SU-DHL-6 (cell line): ENCODE measurements at regions not wholly inside any gene's neighbourhood (a gene's known extent, or its start where the extent isn't known, plus 50 kb on each side); places are given as distances from the start of the nearest gene placed in this dataset.

Experiments
- EZH2phosphoT487 ChIP-seq: fragments of 200-600 bp; sonication (generic), shearing (Covaris generic); conservative IDR thresholded peaks from 2 replicates; pipeline ENCODE4 v1.6.1; 2018; ENCODE audit warnings: mild to moderate bottlenecking, antibody characterized with exemption, low read length, moderate library complexity, mixed read lengths
- TF ChIP-seq, protein P1 (sequence below): fragments of 200-600 bp; sonication (generic); IDR thresholded peaks from one replicate; pipeline ENCODE4 v1.5.1; 2017; ENCODE audit warnings: antibody characterized with exemption, mild to moderate bottlenecking, low read length, moderate library complexity; ENCODE audit not compliant: insufficient read depth, poor library complexity, severe bottlenecking

GRCh38 chr2:176704282-176704858 is 435.1 kb downstream of the MTX2 start:
- TF ChIP-seq, protein P1, sequence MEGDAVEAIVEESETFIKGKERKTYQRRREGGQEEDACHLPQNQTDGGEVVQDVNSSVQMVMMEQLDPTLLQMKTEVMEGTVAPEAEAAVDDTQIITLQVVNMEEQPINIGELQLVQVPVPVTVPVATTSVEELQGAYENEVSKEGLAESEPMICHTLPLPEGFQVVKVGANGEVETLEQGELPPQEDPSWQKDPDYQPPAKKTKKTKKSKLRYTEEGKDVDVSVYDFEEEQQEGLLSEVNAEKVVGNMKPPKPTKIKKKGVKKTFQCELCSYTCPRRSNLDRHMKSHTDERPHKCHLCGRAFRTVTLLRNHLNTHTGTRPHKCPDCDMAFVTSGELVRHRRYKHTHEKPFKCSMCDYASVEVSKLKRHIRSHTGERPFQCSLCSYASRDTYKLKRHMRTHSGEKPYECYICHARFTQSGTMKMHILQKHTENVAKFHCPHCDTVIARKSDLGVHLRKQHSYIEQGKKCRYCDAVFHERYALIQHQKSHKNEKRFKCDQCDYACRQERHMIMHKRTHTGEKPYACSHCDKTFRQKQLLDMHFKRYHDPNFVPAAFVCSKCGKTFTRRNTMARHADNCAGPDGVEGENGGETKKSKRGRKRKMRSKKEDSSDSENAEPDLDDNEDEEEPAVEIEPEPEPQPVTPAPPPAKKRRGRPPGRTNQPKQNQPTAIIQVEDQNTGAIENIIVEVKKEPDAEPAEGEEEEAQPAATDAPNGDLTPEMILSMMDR: no peak
- TF ChIP-seq EZH2phosphoT487: no peak
